SK-N-MC (cell line): ENCODE measurements at regions not wholly inside any gene's neighbourhood (a gene's known extent, or its start where the extent isn't known, plus 50 kb on each side); places are given as distances from the start of the nearest gene placed in this dataset.

Source experiments
- EZH2 ChIP-seq: fragments of 200-600 bp; sonication (generic); IDR thresholded peaks from one replicate; pipeline ENCODE4 v1.6.1; 2017; ENCODE audit warnings: antibody characterized with exemption
- POLR2AphosphoS5 ChIP-seq: IDR thresholded peaks from 2 replicates; pipeline ENCODE4 v1.6.1; 2012; ENCODE audit warnings: mild to moderate bottlenecking, low read depth, low read length, borderline replicate concordance

- TF ChIP-seq POLR2AphosphoS5 (no peak), EZH2 (no peak)
These were observed 56.4 kb upstream of the KATNAL1 start for GRCh38 chr13:30363725-30364124.
